ENCODE measurements at regions not wholly inside any gene's neighbourhood (a gene's known extent, or its start where the extent isn't known, plus 50 kb on each side); places are given as distances from the start of the nearest gene placed in this dataset.

DNA sequence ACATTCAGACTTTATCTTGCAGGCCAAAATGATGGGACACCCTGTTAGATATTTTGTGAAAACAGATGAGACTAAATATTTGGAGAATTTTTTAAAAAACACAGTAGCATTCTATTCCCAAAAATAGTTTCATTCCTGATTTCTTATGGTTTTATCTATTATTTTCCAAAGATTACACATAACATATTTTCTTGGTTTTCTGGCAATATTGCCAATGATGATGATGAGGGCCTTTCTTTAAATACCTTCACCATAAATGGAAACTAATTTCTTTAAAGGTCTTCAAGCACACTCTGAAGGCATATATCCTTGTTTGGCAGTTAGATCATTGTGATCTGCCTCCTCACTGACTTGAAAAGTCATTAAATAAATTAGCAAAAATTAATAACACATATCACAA is 522.3 kb upstream of the LUZP2 start:
- DNase-seq: no peak

DNA sequence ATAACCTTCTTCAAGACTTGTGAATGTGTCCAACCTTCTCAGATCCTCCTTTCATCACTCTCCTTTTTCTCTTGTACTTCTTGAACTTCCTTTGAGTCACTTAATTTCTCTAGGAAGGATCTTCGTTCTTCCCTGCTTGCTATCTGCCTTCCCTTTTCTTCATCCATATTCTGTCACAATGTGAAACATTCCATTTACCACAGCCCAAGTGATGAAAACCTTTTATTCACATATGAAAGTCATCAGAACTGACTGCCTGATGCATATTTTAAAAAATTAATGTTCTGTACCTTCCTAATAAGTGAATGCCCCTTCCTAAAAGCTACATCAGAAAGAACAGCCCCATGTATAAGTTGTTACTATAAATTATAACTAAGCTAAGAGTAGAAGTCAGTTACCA is 520.4 kb upstream of the LUZP2 start:
- DNase-seq: no peak

DNA sequence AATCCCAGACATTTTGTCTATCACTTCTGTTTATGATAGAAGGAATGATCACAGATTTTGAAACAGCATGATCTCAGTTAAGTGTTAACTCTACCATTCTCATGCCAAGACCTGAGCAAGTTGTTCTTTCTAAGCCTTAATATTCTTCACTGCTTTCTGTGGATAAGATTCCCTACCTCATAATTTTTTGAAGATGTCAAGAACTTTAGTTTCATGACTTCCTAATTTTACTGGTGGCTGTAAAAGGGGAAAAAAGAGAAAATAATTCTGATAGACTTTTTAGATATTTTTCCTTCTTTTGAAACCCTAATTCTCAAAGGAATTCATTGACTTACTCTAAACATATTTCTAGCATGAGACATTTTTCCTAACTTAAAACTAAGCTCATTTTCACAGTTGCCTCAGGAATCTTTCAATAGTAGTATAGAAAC is 520.0 kb upstream of the LUZP2 start:
- DNase-seq: no peak

DNA sequence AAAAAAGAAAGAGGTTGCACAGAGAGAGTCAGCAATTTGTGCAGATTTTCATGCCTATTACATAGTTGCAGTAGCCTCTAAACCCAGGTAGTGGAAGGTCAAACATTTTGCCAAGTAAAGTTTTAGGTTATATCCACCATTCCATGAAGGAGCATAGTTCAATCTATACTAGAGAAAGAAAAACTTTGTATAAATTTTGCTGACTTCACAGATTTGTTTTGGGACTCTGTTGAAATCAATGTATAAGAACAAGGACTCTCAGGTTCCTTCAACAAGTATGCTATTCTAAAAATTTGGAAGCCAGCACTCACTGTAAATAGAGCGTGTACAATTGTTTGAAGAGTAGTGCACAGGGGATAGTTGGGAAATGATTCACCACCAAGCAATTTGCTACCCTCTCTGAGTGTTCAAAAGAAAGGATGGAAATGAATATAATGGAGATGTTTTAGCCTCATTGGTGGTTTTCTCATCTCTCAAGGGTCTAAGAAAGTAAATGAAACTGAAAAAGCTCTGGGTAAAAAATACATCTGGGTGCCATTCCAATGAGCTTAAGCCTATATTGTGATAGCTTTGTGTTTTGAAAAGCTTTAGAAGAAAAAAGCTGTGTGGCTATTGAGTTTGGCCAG is 508.4 kb upstream of the LUZP2 start:
- DNase-seq: no peak

DNA sequence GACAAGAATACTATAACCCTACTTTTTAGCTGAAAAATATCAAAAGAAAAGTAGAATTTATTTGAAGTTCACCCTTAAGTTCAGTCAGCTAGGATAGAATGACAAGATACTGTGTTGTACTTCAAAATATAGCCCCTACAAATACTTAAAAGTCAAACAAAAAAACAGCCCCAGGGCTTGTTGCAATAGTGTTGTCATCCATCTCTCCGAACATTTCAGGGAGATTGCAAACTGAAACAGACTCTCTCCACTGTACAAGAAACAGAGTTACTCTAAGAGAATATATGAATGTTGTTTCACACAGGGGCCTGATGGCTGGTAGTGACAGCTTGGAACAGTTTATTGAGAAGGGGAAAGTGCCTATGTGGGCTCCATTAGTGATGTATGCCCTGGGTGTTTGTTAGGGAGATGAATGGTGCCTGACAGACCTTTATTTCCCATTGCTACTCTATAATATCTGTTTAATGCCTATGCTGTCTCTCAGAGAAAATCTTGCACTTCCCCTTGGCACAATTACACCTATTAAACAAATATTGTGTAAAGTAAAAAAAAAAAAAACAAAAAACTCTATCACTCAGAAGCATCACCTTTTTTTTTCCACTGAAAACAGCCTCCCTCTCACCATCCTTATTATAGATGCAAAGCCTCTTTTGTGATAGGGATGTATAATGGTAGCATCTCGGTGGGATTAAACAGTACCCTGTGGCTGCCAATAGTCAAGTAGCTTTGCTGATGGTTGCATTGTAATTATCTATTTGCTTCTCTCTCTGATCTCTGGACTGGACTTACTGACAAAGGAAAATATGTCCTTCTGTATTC is 506.3 kb upstream of the LUZP2 start:
- no peak for DNase-seq

- DNase-seq: no peak
Observed at GRCh38 chr11:23991165-23991539, 505.7 kb upstream of the LUZP2 start.

GRCh38 chr11:23995891-23996290 is 501.0 kb upstream of the LUZP2 start:
- no peak for DNase-seq

DNA sequence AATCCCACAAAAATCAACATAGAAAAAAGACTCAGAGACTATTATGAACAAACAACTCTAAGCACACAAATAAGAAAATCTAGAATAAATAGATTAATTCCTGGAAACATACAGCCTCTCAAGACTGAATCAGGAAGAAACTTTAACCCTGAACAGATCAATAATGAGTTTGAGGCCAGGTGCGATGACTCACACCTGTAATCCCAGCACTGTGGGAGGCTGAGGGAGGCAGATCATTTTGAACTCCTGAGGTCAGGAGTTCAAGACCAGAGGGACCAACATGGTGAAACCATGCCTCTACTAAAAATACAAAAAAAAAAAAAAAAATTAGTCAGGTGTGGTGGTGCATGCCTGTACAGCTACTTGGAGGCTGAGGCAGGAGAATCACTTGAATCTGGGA is 499.5 kb upstream of the LUZP2 start:
- no peak for DNase-seq

GRCh38 chr11:24005202-24005876 is 491.5 kb upstream of the LUZP2 start:
- no peak for DNase-seq

DNA sequence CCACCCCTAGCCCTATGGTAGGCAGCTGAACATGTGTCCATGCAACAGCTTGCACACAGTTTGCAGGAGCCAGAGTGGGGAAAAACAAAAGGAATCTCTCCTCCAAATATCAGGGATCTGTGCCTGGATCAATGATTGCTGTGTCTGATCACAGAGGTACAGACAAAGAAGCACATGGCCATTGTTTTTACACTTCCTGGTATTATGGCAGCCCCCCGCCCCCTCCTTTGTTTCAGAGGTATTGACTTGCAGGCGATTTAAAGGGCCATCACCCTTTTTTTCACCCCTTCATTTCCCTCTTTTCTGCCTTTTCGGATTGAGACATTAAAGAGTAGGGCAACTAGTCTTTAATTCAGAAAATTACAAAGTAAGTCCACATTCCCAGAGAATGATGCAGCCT is 453.0 kb upstream of the LUZP2 start:
- no peak for DNase-seq

- no peak for DNase-seq
Observed at GRCh38 chr11:24046731-24047130, 450.1 kb upstream of the LUZP2 start.

- no peak for DNase-seq
Observed at GRCh38 chr11:24056051-24056450, 440.8 kb upstream of the LUZP2 start.

GRCh38 chr11:24060125-24060524 is 436.7 kb upstream of the LUZP2 start:
- DNase-seq: no peak

- no peak for DNase-seq
Observed at GRCh38 chr11:24064309-24064903, 432.4 kb upstream of the LUZP2 start.

DNA sequence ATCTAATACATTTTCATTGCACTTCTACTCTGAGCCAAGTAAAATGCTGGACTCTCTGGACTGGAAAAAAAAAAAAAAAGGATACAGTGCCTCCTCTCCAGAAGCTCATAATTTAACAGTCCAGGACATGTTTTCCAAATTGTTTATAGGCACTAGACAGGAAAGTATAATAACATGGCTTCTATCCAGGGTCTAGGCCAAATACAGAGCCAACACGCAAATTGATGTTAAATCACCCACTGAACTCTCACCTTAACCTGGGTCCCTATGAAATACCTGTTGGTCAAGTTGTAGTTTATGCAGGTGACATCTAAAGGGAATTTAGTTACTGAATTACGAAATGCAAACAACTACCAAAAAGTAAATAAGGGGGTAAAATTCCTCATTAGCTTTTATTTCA is 428.7 kb upstream of the LUZP2 start:
- DNase-seq: no peak

DNA sequence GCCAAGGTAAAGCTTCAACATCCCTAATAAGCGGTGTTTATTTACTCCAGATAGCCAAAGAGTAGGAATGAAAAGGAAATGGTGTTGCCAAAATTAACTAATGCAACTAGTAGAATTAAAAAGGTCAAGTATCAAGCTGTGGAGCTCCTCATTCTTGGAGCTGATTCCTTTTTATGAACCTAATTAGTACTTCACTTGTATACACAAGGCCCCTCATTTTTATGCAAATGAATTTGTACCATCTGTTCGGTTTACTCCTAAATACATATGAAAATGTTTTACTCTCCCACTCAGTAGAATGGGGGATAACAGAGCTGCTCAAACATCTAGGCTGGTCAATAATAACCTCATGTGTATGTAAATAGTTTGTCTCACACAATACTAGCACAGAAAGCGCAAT is 426.4 kb upstream of the LUZP2 start:
- no peak for DNase-seq

- DNase-seq: no peak
Observed at GRCh38 chr11:24078018-24078417, 418.8 kb upstream of the LUZP2 start.

DNA sequence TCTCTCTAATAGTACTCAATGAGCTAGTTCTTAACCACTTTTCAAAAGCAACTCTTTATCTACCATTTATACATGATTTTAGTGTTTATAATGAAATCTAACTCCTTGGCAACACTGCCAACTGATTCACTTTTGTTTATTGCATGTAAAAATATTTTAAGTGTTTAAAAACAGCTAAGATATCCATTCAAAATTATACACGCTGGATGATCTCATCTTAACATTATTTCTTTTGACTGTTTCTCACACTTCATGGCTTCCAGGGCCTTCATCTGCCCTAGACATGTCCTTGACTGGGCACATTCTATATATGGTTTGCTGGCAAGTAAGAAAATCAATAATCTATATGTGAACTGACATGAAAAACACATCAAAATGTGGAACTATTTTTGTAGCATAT is 414.6 kb upstream of the LUZP2 start:
- DNase-seq: no peak

GRCh38 chr11:24082860-24083259 is 414.0 kb upstream of the LUZP2 start:
- no peak for DNase-seq

GRCh38 chr11:24084956-24085355 is 411.9 kb upstream of the LUZP2 start:
- DNase-seq: no peak

DNA sequence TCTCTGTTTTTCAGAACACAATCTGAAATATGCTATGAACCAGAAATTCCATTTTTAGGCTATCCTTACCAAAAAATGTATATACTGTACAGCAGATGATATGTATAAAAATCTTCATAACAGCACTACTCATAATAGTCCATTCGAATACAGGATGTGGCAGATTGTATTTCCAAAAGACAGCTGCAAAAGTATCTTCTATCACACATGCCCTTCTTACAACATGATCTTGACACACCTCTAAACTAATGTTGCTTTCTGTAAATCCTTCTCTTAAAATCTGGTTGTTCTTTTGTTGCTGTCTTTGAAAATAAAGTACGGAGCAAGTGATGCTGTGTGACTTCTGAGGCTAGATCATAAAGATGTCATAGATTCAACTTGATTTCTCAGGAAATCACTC is 409.9 kb upstream of the LUZP2 start:
- no peak for DNase-seq

- DNase-seq: no peak
Observed at GRCh38 chr11:24091594-24091993, 405.3 kb upstream of the LUZP2 start.

- DNase-seq: no peak
Observed at GRCh38 chr11:24093375-24093774, 403.5 kb upstream of the LUZP2 start.

GRCh38 chr11:24108609-24109008 is 388.2 kb upstream of the LUZP2 start:
- DNase-seq: no peak

All from NCI-H1694 (cell line).